Neural cell (in vitro differentiated cells): ENCODE measurements at regions not wholly inside any gene's neighbourhood (a gene's known extent, or its start where the extent isn't known, plus 50 kb on each side); places are given as distances from the start of the nearest gene placed in this dataset.

Experiments
- H2AFZ ChIP-seq: fragments of 200-600, 300-800 bp; sonication (generic), shearing (Covaris generic); 2 replicates; pipeline ENCODE4 v1.6.0; 2014; ENCODE audit warnings: low read depth, mild to moderate bottlenecking, antibody characterized with exemption, low read length, moderate library complexity
- H3F3A ChIP-seq: fragments of 200-600 bp; shearing (Covaris generic); 2 replicates; pipeline ENCODE4 v1.6.1; 2016; ENCODE audit warnings: mild to moderate bottlenecking, moderate library complexity, mixed read lengths, antibody characterized with exemption, low read length; ENCODE audit not compliant: insufficient read depth, poor library complexity, severe bottlenecking
- H3K27ac ChIP-seq: fragments of 200-600, 300-800 bp; sonication (generic), shearing (Covaris generic); 2 replicates; pipeline ENCODE4 v1.5.1; 2014; ENCODE audit warnings: mild to moderate bottlenecking, low read length, moderate library complexity
- H3K27me3 ChIP-seq: fragments of 300-800, 200-600 bp; sonication (generic), shearing (Covaris generic); 2 replicates; pipeline ENCODE4 v1.6.0; 2014; ENCODE audit warnings: mild to moderate bottlenecking, low read depth, low read length, moderate library complexity; ENCODE audit not compliant: insufficient read depth
- H3K36me3 ChIP-seq: fragments of 300-800, 200-600 bp; sonication (generic), shearing (Covaris generic); 2 replicates; pipeline ENCODE4 v1.5.1; 2014; ENCODE audit warnings: mild to moderate bottlenecking, antibody characterized with exemption, low read length, moderate library complexity; ENCODE audit not compliant: insufficient read depth
- H3K4me2 ChIP-seq: fragments of 300-800, 200-600 bp; sonication (generic), shearing (Covaris generic); 2 replicates; pipeline ENCODE4 v1.6.0; 2014; ENCODE audit warnings: mild to moderate bottlenecking, low read length
- H3K4me3 ChIP-seq: fragments of 300-800, 200-600 bp; sonication (generic), shearing (Covaris generic); 2 replicates; pipeline ENCODE4 v1.5.1; 2014; ENCODE audit warnings: mild to moderate bottlenecking, low read length, moderate library complexity
- H3K79me2 ChIP-seq: fragments of 200-600 bp; shearing (Covaris generic); replicated peaks from 2 replicates; pipeline ENCODE4 v1.6.0; 2014; ENCODE audit warnings: mild to moderate bottlenecking, low read length, moderate library complexity; ENCODE audit not compliant: insufficient read depth
- H3K9ac ChIP-seq: fragments of 300-800, 200-600 bp; sonication (generic), shearing (Covaris generic); 2 replicates; pipeline ENCODE4 v1.6.1; 2016; ENCODE audit warnings: mild to moderate bottlenecking, low read length, mixed read lengths
- H3K9me2 ChIP-seq: fragments of 200-600 bp; shearing (Covaris generic); 2 replicates; pipeline ENCODE4 v1.6.1; 2016; ENCODE audit warnings: mild to moderate bottlenecking, low read length, mixed read lengths; ENCODE audit not compliant: insufficient read depth
- H3K9me3 ChIP-seq: fragments of 200-600, 300-800 bp; sonication (generic), shearing (Covaris generic); 2 replicates; pipeline ENCODE4 v1.6.1; 2016; ENCODE audit warnings: mild to moderate bottlenecking, mixed run types, low read length, moderate library complexity, mixed read lengths
- H4K20me1 ChIP-seq: fragments of 200-600 bp; shearing (Covaris generic); 2 replicates; pipeline ENCODE4 v1.6.1; 2016; ENCODE audit warnings: mild to moderate bottlenecking, mixed run types; ENCODE audit not compliant: insufficient read depth
- EP300 ChIP-seq: fragments of 450-650 bp; conservative IDR thresholded peaks from 2 replicates; pipeline ENCODE4 v1.6.1; 2014; ENCODE audit warnings: antibody characterized with exemption, mild to moderate bottlenecking, moderate library complexity; ENCODE audit not compliant: poor library complexity, severe bottlenecking
- EZH2 ChIP-seq: fragments of 200-600, 300-800 bp; shearing (Covaris generic), sonication (generic); IDR thresholded peaks from 2 replicates; pipeline ENCODE4 v1.6.1; 2014; ENCODE audit warnings: antibody characterized with exemption, low read length, borderline replicate concordance, mild to moderate bottlenecking; ENCODE audit not compliant: insufficient read depth, poor library complexity, severe bottlenecking
- MXI1 ChIP-seq: fragments of 450-650 bp; conservative IDR thresholded peaks from 2 replicates; pipeline ENCODE4 v1.6.1; 2014; ENCODE audit warnings: antibody characterized with exemption, mild to moderate bottlenecking; ENCODE audit not compliant: poor library complexity, severe bottlenecking
- POLR2AphosphoS5 ChIP-seq: IDR thresholded peaks from 2 replicates; pipeline ENCODE4 v1.6.1; 2012
- RAD21 ChIP-seq: fragments of 450-650 bp; conservative IDR thresholded peaks from 2 replicates; pipeline ENCODE4 v1.6.1; 2014; ENCODE audit warnings: antibody characterized with exemption, mild to moderate bottlenecking, moderate library complexity
- REST ChIP-seq: IDR thresholded peaks from 2 replicates; pipeline ENCODE4 v1.6.1; 2012; ENCODE audit warnings: borderline replicate concordance
- SMC3 ChIP-seq: fragments of 450-650 bp; conservative IDR thresholded peaks from 2 replicates; pipeline ENCODE4 v1.6.1; 2014; ENCODE audit warnings: antibody characterized with exemption, mild to moderate bottlenecking, moderate library complexity; ENCODE audit not compliant: poor library complexity
- TAF1 ChIP-seq: IDR thresholded peaks from 2 replicates; pipeline ENCODE4 v1.6.1; 2012; ENCODE audit warnings: low read depth
- TF ChIP-seq, protein P1 (sequence below): fragments of 450-650 bp; IDR thresholded peaks from 2 replicates; pipeline ENCODE4 v1.5.1; 2014; ENCODE audit warnings: antibody characterized with exemption, mild to moderate bottlenecking, moderate library complexity; ENCODE audit not compliant: poor library complexity, severe bottlenecking

GRCh38 chr16:55255733-55256282 lies 68.2 kb upstream of the IRX6 start:
- Histone ChIP-seq H3K9me3 (no peaks in the 10 kb centered on the region), H3K27ac (no peak overlapping the region), H2AFZ (no peak overlapping the region), H3K9me2 (no peaks in the 10 kb centered on the region), H3K4me3 (no peak overlapping the region), H3F3A (no peaks in the 10 kb centered on the region), H3K9ac (no peak overlapping the region), H3K27me3 (no peaks in the 10 kb centered on the region), H3K4me2 (no peak overlapping the region), H4K20me1 (no peaks in the 10 kb centered on the region), H3K79me2 (no peaks in the 10 kb centered on the region), H3K36me3 (no peaks in the 10 kb centered on the region)
- TF ChIP-seq MXI1 (no peak), EP300 (no peak), TAF1 (no peak), EZH2 (no peak), SMC3 (no peak), REST (no peak), POLR2AphosphoS5 (no peak), RAD21 (no peak)
- TF ChIP-seq, protein P1, sequence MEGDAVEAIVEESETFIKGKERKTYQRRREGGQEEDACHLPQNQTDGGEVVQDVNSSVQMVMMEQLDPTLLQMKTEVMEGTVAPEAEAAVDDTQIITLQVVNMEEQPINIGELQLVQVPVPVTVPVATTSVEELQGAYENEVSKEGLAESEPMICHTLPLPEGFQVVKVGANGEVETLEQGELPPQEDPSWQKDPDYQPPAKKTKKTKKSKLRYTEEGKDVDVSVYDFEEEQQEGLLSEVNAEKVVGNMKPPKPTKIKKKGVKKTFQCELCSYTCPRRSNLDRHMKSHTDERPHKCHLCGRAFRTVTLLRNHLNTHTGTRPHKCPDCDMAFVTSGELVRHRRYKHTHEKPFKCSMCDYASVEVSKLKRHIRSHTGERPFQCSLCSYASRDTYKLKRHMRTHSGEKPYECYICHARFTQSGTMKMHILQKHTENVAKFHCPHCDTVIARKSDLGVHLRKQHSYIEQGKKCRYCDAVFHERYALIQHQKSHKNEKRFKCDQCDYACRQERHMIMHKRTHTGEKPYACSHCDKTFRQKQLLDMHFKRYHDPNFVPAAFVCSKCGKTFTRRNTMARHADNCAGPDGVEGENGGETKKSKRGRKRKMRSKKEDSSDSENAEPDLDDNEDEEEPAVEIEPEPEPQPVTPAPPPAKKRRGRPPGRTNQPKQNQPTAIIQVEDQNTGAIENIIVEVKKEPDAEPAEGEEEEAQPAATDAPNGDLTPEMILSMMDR: no peak

- no peaks in the 10 kb centered on the region for H3K27me3 ChIP-seq
- no peaks in the 10 kb centered on the region for H3F3A ChIP-seq
- no peak overlapping the region for H3K4me2 ChIP-seq
- no peak for TF ChIP-seq EZH2
- no peak for TF ChIP-seq POLR2AphosphoS5
- TF ChIP-seq MXI1: no peak
- TF ChIP-seq, protein P1: no peak
- no peak for TF ChIP-seq EP300
- TF ChIP-seq RAD21: no peak
- TF ChIP-seq TAF1: no peak
- TF ChIP-seq SMC3: no peak
- TF ChIP-seq REST: no peak
- H3K79me2 ChIP-seq: no peaks in the 10 kb centered on the region
- no peak overlapping the region for H3K4me3 ChIP-seq
- no peak overlapping the region for H3K9ac ChIP-seq
- no peak overlapping the region for H3K27ac ChIP-seq
- H2AFZ ChIP-seq: no peak overlapping the region
- H3K9me2 ChIP-seq: no peaks in the 10 kb centered on the region
- H3K9me3 ChIP-seq: no peaks in the 10 kb centered on the region
- no peaks in the 10 kb centered on the region for H3K36me3 ChIP-seq
- H4K20me1 ChIP-seq: no peaks in the 10 kb centered on the region
These were observed 67.5 kb upstream of the IRX6 start for GRCh38 chr16:55256412-55257016.
